Endothelial cell of umbilical vein (primary cell): ENCODE measurements at regions not wholly inside any gene's neighbourhood (a gene's known extent, or its start where the extent isn't known, plus 50 kb on each side); places are given as distances from the start of the nearest gene placed in this dataset.
A peak's percentile ranks its signal among the peaks of the same experiment; 100 is the strongest.

Experiments used
- BruUV-seq: library from RNA; stranded (reverse); fragments of 400-500 nt; replicated peaks from 2 replicates; lab custom pipeline; 2021; lab: Mats Ljungman, UMichigan
- CTCF ChIA-PET: fragments of 300-600, 350-600 bp; sonication (Branson Sonifier 250); formaldehyde crosslinking; loops from one replicate; lab custom pipeline; 2021; ENCODE audit warnings: antibody characterized with exemption, inconsistent platforms; lab: Charles Lee
- POLR2A ChIA-PET: fragments of 300-600, 350-600 bp; sonication (Branson Sonifier 250); formaldehyde crosslinking; loops from one replicate; lab custom pipeline; 2021; ENCODE audit warnings: antibody characterized with exemption, inconsistent platforms; lab: Charles Lee
- DNase-seq: peaks from one replicate; pipeline ENCODE4 v3.0.0-alpha.2; 2011; ENCODE audit warnings: low read depth, low spot score
- FAIRE-seq: peaks from 2 replicates; lab custom pipeline; 2011; peaks lifted over from hg19 to GRCh38; lab: Jason Lieb, UNC
- H2AFZ ChIP-seq: 2 replicates; pipeline ENCODE4 v1.6.0; 2012; ENCODE audit warnings: low read depth, low read length, control low read depth, inconsistent platforms
- H3K27ac ChIP-seq: 2 replicates; pipeline ENCODE4 v1.5.1; 2011; ENCODE audit warnings: low read depth, mild to moderate bottlenecking, control low read depth, low read length, moderate library complexity; ENCODE audit not compliant: insufficient read depth
- H3K27me3 ChIP-seq, 2 experiments: 2 replicates each; pipeline versions ENCODE4 v1.6.0 to v1.6.1; 2011; ENCODE audit warnings: low read length in 2 of 2, mixed read lengths in 1 of 2; ENCODE audit not compliant: control insufficient read depth in 2 of 2, insufficient read depth in 2 of 2
- H3K36me3 ChIP-seq, 2 experiments: 2 replicates in 1 of 2; 3 replicates in 1 of 2; pipeline ENCODE4 v1.5.1; 2011; ENCODE audit warnings: low read length in 2 of 2, mild to moderate bottlenecking in 1 of 2, moderate library complexity in 1 of 2; ENCODE audit not compliant: control insufficient read depth in 2 of 2, insufficient read depth in 2 of 2; ENCODE audit errors: extremely low read depth in 1 of 2
- H3K4me1 ChIP-seq: 3 replicates; pipeline ENCODE4 v1.5.1; 2011; ENCODE audit warnings: mild to moderate bottlenecking, low read length; ENCODE audit not compliant: control insufficient read depth, insufficient read depth; ENCODE audit errors: extremely low read depth
- H3K4me2 ChIP-seq: 2 replicates; pipeline ENCODE4 v1.6.1; 2011; ENCODE audit warnings: low read length, control low read depth, mixed read lengths; ENCODE audit not compliant: insufficient read depth
- H3K4me3 ChIP-seq, 3 experiments: fragments of 200-600 bp in 1 of 3; sonication (generic), shearing (Covaris generic) in 1 of 3; replicated peaks in 1 of 3; 2 replicates each; pipeline ENCODE4 v1.5.1; 2011 to 2016; ENCODE audit warnings: control low read depth in 3 of 3, low read length in 3 of 3, mild to moderate bottlenecking in 2 of 3, inconsistent platforms in 1 of 3, low read depth in 1 of 3, moderate library complexity in 1 of 3; ENCODE audit not compliant: insufficient read depth in 1 of 3
- H3K79me2 ChIP-seq: 2 replicates; pipeline ENCODE4 v1.6.0; 2012; ENCODE audit warnings: low read length, inconsistent platforms; ENCODE audit not compliant: control insufficient read depth, insufficient read depth
- H3K9ac ChIP-seq: replicated peaks from 2 replicates; pipeline ENCODE3; 2011; ENCODE audit warnings: low read length, control low read depth; ENCODE audit not compliant: insufficient read depth; ENCODE audit errors: extremely low read depth
- H3K9me1 ChIP-seq: replicated peaks from 3 replicates; pipeline ENCODE4 v1.6.0; 2011; ENCODE audit warnings: mild to moderate bottlenecking, low read length; ENCODE audit not compliant: control insufficient read depth, insufficient read depth; ENCODE audit errors: extremely low read depth
- H3K9me3 ChIP-seq: replicated peaks from 2 replicates; pipeline ENCODE4 v1.5.1; 2012; ENCODE audit warnings: low read length, inconsistent platforms; ENCODE audit not compliant: control insufficient read depth, insufficient read depth
- H4K20me1 ChIP-seq: replicated peaks from 2 replicates; pipeline ENCODE3; 2011; ENCODE audit warnings: mild to moderate bottlenecking, low read length; ENCODE audit not compliant: control insufficient read depth, insufficient read depth; ENCODE audit errors: extremely low read depth
- FOS ChIP-seq: IDR thresholded peaks from 2 replicates; pipeline ENCODE4 v1.6.1; 2011; ENCODE audit warnings: mild to moderate bottlenecking, low read length, moderate library complexity, borderline replicate concordance; ENCODE audit not compliant: insufficient read depth
- GATA2 ChIP-seq: IDR thresholded peaks from 2 replicates; pipeline ENCODE4 v1.7.0; 2011; ENCODE audit warnings: low read depth, mild to moderate bottlenecking, moderate library complexity, mixed read lengths, low read length; ENCODE audit not compliant: insufficient read length, insufficient read depth
- MAX ChIP-seq: IDR thresholded peaks from 2 replicates; pipeline ENCODE4 v1.6.1; 2011; ENCODE audit not compliant: insufficient read depth, insufficient read length
- MYC ChIP-seq: IDR thresholded peaks from one replicate; pipeline ENCODE4 v1.6.1; 2011; ENCODE audit warnings: mild to moderate bottlenecking, low read depth, low read length
- POLR2A ChIP-seq: IDR thresholded peaks from 2 replicates; pipeline ENCODE4 v1.6.1; 2012; ENCODE audit warnings: low read depth, mild to moderate bottlenecking, control low read depth, low read length
- POLR2AphosphoS5 ChIP-seq: IDR thresholded peaks from 2 replicates; pipeline ENCODE4 v1.6.1; 2012; ENCODE audit warnings: low read depth, mild to moderate bottlenecking, control low read depth, low read length, moderate library complexity; ENCODE audit not compliant: insufficient read depth
- dilution Hi-C: fragments of 300-500 bp; cut with MboI; formaldehyde crosslinking; loops from one replicate; pipeline ENCODE4 v1.15.0; 2019; ENCODE audit warnings: low sequenced_read_pairs; ENCODE audit not compliant: extremely low pct_ligation_motif_present
- intact Hi-C: fragments of 100-400 bp; cut with micrococcal nuclease; formaldehyde crosslinking; loops from one replicate; pipeline ENCODE4 v1.10.0; 2022

- DNase-seq: peak; percentile 73
- intact Hi-C loops (no loop called here), dilution Hi-C loops (no loop called here)
- Histone ChIP-seq H3K9ac (peak overlapping the region; percentile 19), H3K4me3 (peak overlapping the region; percentile 7 to 42 (median 33)), H4K20me1 (no peaks in the 10 kb centered on the region), H3K79me2 (no peaks in the 10 kb centered on the region), H3K4me2 (peak overlapping the region; percentile 84), H3K9me3 (no peaks in the 10 kb centered on the region), H3K27me3 (no peaks in the 10 kb centered on the region), H3K4me1 (peaks cover 10% of the 10 kb centered on the region), H3K36me3 (no peaks in the 10 kb centered on the region), H3K9me1 (no peaks in the 10 kb centered on the region), H2AFZ (peak overlapping the region; percentile 93), H3K27ac (no peak overlapping the region)
- BruUV-seq: no TSS peak
- ChIA-PET POLR2A (no interaction called here), CTCF (interaction anchor here (1.3 to 2.0 kb wide), 3 partner anchors 38 to 114 kb away, joined by 3 to 8 read pairs (median 4); no protein-coding TSS in a partner anchor)
- no peak for TF ChIP-seq GATA2
- no peak for TF ChIP-seq POLR2AphosphoS5
- no peak for TF ChIP-seq MYC
- TF ChIP-seq POLR2A: no peak
- no peak for TF ChIP-seq MAX
- TF ChIP-seq FOS: no peak
- peak; percentile 48 for FAIRE-seq
Observed at GRCh38 chr2:133674433-133675331, 106.4 kb upstream of the NCKAP5 start.
